ENCODE measurements at regions not wholly inside any gene's neighbourhood (a gene's known extent, or its start where the extent isn't known, plus 50 kb on each side); places are given as distances from the start of the nearest gene placed in this dataset.

DNA sequence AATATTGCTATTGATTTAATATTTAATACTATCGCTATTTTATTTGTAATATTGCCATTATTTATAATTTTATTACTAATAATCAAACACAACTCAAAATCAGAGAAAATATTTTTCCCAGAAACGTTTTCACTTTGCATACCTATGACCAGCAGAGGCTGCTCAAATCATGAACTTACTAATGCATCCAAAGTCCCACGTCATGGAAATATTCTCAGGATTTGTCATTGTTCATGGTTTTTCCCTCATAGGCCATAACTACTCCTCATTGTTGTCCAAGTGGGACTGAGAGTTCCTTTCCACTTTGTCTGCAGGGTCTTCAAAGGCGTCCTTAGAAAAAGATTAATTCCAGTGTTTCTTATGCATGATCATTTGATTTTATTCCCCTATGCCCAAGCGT is 344.8 kb downstream of the THBS2 start:
- no peak for DNase-seq (ENCODE audit: low spot score)

DNA sequence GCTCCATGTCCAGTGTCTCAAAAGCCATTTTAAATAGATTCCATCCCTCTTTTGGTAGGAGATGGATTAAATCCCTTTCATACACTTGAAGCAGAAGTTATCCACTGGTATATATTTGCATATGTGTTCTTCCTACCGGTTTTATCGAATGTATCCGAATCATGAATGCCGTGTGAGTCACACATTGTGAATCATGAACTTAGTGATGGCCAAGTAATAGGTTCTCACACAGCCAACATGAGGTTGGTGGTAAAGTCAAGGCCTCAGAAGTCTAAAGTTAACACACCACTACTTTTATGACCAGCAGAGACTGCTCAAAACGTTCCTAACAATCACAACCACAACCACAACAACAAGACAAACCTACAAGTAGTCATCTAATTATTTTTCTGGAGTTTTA is 345.5 kb downstream of the THBS2 start:
- no peak for DNase-seq (ENCODE audit: low spot score)

DNA sequence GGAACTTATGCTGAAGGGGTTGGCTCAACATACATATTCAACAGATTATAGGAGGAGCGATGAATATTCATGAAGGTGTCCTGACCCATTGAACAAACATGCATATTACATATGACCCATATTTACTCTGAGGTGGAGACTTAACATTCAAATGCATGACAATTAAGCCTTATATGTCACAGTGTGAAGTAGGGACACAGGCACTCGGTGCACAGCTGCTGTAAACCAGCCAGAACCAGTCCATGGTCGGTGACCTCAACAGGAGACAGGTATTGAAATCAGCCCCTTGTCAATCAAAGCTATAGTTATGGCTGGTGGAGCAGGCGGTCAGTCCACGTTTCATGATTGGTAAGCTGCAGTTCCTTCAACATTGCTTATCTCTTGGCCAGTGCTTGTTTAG is 347.3 kb downstream of the THBS2 start:
- DNase-seq (ENCODE audit: low spot score), result no peak

DNA sequence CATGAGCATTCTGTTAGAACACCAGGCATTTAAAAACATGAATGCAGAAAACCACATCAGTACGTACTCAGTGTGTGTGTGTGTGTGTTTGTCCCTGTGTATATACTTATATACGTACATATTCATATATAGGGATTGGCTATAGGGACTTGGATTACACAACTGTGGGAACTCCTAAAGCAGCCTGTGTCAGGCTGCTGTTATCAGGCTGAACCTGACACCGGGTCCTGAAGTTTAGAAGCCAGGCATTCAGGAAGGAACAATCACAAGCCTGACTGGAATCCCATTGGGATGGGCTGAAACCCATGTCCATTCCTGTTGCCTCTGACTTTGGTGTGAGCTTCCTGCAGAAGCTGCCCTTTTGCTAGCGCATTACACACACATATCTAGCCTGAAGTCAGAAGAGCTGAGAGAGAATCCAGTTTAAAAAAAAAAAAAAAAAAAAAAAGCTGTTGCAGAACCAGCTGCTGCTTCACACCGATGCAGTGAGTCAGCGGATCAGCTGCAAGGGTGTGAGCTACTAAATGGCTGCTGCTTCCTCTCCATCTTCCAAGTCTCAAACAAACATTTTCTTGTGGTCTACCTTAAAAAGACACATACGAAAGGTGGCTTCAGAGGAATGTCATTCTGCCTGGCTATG is 348.1 kb downstream of the THBS2 start:
- DNase-seq (ENCODE audit: low spot score), result no peak

DNA sequence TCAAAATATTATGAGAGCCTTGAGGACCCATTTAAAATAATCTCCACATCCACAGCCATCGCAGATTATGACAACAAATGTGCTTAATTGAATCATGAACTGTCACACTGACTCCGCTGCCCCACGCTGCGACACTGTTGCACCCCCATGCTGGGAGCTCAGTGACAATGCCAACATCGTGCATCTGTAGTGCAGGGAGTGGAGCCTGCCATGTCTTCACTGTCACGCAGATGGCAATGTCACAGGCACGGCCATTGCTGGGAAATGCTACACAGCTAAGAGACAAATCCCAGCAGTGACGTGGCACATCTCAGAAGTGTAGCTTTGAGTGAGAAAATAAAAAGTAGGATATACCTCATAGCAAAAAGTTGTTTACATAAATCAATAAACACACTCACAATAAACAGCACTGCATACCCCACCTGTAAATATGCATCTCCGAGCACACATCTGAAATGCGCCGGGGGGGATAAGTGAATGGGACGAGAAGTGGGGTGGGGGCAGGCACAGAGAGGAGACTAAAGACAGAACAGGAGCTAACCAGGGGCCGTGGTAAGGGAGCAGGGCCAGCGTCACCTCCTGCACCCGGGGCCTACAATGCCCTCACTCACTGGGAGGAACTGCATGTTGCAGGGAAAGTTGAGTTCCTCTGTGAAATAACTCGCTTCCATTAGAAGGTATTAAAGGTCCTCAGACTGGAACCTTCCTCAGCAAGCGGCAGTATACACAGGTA is 349.9 kb downstream of the THBS2 start:
- DNase-seq (ENCODE audit: low spot score), result no peak

DNA sequence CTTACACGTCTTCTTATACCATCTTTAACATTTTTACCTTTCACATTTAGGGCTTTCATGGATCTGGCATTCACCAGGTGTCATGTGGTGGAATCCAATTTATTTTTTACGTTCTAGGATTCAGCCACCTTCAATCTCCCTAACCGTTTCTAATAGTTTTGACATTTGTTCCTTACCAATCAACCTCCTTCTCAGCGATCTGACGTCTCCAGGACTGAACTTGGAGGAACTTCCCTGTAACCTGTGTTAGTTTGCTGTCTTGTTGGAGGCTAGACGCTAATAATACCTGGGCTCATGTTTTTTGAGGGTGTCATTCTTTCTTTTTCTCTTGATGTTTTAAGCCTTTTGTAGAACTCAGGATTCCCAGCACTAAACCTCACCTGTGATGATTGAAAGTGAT is 351.6 kb downstream of the THBS2 start:
- DNase-seq (ENCODE audit: low spot score), result no peak

DNA sequence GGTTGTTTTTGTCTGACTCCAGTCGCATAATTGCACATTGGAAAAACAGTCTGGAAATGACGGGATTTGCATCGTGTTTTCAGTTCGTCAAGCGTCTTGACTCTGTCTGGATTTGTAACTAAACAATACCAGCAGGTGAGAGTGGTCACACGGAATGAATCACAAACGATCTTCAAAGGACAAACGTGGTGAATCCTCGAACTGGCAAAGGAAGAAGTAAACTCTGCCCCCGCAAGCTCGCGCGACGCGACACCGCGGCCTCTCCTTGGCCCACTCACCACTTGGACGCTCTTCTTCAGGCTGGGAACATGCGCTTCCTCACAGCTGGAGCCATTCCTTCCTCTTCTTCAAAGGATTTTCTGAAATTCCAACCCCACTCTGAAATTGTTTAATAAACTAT is 352.6 kb downstream of the THBS2 start:
- no peak for DNase-seq (ENCODE audit: low spot score)

DNA sequence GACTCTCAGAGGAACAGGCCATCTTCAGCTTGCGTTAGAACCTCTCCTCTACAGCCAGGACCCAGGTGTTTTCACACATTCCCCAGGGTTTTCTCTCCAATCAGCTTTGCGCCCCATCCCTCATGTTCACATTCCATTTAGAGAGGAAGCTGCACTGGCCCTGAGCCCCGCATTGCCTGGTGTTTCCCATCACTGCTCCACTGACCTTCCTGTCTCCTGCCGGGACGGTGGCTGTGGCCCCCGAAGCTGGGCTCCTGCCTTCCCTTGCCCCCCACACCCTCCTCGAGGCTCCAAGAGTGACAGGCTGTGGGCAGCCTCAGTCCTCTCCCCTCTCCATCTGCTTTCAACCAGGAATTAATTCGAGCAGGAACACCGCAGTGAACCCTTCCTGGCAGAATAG is 357.3 kb downstream of the THBS2 start:
- no peak for DNase-seq (ENCODE audit: low spot score)

DNA sequence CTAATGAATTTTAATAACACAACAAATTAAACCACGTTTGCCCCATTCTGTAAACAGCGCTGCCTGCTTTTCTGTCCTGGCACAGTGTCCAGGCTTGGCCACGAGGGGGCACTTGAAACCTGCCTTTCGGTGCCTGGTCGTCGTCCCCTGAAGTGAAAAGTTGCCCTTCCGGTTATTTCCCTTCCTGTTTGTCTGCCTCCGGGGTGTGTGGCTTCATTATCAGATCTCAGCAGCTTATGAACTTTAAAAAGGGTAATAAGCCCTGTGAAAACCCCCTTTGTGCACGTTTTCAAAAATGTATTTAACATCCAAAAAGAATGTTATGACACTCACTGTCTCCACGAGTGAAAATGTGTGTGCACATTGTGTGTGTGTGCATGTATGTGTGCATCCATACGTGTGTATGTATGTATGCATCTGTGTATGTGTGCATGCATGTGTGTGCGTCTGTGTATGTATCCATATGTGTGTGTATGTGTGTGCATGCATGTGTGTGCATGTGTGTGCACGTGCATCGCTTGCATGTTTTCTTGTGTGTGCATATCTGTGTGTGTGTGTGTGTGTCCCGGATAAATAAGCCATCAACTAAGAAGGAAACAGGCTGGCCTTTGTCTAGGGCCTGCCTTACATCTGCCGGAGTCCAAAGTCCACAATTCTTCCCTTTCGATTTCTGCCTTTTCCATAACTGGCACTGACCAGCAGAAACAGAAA is 358.4 kb downstream of the THBS2 start:
- DNase-seq (ENCODE audit: low spot score), result peak; percentile 79

DNA sequence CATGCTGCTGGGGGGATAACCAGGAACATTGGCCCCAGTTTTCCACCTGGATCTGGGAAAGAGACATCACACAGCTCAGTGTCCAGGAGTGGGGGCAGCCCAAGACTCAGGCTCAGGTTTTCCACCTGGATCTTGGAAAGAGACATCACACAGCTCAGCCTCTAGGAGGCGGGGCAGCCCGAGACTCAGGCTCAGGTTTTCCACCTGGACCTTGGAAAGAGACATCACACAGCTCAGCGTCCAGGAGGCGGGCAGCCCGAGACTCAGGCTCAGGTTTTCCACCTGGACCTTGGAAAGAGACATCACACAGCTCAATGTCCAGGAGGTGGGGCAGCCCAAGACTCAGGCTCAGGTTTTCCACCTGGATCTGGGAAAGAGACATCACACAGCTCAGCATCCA is 361.6 kb downstream of the THBS2 start:
- no peak for DNase-seq (ENCODE audit: low spot score)

DNA sequence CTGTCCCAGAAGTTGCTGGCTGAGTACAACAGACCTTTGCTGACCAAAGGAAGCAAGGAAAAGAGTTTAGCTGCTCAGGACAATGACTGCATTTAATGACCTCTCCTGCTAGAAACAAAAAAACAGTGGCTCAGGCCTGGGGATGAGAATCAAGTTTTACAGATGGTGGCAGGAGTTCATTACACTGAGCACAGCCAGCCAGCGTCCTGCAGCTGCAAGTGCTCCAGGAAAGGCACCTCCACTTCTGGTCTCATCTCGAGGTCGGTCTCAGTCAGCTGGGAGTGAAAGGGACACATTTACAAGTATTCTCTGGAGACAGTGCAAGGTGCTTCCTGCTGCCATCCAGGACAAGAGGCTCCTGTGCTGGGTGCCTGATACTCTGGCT is 362.7 kb downstream of the THBS2 start:
- no peak for DNase-seq (ENCODE audit: low spot score)

DNA sequence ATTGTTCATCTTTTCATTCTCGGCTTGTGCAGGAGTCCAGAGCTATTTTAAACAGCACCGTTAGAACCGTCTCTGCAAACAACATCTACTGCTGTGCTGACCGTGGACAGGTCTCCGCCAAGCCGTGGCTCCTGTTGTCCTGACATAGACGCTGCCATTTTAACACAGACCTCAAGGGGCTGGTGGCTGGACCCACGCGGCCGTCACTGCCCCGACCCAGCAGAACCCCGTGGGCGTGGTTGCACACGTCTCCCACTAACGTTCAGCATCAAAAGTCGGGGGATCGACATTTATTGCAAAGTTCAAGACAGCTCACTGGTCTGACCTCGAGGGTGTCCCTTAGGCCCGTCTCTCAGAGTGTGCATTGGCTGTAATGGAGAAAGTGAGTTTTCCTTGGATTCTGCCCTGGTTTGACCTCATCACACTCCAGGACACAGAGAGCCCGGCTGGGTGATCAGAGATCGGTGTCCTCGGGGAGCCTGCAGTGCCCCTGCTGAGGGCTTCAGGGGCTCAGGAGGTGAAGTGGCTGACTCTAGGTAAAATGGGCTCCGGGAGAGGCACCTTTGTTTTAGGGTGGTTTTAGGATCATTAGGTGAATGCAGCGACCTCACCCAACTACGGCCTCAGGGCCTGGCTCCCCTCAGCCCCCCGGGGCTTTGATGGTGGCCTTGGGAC is 363.2 kb downstream of the THBS2 start:
- DNase-seq (ENCODE audit: low spot score), result no peak

DNA sequence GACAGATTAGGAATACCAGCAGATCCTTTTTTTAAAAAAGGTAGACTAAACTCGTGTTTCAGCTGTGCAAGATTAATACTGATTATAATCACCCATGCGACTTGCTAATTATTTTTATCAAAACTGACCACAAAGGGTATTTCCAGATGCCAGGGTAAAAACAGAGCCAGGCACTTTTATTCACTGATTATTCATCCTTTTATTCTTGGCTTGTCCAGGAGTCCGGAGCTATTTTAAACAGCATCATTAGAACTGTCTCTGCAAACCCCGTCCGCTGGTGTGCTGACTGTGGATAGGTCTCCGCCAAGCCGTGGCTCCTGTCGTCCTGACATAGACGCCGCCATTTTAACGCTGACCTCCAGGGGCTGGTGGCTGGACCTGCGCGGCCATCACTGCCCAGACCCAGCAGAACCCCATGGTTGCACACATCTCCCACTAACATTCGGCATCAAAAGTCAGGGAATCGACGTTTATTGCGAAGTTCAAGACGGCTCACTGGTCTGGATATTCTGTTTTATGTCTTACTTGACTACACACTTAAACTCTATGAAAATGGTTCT is 364.8 kb downstream of the THBS2 start:
- no peak for DNase-seq (ENCODE audit: low spot score)

DNA sequence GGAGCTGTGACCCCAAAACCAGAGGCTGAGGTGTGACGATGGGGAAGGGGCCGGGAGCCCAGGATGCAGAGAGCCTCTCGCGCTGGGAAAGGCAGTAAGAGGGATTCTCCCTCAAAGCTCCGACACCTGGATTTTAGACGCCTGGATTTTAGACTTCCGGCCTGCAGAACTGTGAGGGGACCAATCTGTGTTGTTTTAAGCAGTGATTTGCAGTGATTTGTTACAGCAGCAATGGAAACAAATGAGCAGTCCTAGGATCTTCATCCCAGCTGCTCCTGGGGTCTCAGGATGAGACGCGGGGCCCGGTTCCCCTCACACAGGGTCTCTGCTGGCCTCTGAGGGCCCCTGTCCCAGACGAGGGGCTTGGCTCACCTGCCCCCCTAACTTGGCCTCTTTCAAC is 365.5 kb downstream of the THBS2 start:
- DNase-seq (ENCODE audit: low spot score), result no peak

DNA sequence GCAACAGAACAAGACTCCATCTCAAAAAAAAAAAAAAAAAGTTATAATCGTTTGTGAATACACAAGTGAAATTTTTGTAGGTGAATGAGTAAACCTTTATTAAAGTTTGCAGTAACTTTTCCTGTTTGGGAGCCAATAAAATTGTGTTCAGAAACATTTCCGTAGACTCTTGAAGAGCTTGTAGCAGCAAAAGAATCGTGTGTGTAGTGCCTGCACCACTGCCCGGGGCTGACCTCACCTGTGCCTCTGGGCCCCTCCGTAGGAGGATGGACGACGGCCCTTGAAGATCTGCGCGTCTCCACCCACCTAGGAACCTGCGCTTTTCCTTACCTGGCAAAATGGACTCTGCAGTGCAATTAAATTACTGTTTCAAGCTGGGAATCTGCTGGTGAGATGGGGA is 366.0 kb downstream of the THBS2 start:
- DNase-seq (ENCODE audit: low spot score), result no peak

DNA sequence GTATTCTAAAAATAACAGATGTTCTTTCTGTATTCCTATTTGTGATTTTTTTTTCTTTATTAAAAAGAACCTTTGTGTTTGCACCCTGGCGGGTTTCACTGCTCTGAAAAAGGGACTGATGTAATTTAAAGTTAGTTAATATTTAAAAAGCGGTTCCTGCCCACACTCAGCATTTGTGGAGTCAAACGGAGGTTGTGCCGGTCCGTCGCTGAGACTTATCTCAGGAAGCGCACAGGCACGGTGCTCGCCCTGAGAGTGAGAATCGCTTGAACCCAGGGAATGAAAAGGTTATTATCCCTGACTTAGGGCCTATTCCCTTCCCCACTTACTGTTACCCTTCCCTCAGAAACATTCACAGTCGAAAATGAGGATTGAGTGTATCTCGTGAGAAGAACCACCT is 366.7 kb downstream of the THBS2 start:
- no peak for DNase-seq (ENCODE audit: low spot score)

DNA sequence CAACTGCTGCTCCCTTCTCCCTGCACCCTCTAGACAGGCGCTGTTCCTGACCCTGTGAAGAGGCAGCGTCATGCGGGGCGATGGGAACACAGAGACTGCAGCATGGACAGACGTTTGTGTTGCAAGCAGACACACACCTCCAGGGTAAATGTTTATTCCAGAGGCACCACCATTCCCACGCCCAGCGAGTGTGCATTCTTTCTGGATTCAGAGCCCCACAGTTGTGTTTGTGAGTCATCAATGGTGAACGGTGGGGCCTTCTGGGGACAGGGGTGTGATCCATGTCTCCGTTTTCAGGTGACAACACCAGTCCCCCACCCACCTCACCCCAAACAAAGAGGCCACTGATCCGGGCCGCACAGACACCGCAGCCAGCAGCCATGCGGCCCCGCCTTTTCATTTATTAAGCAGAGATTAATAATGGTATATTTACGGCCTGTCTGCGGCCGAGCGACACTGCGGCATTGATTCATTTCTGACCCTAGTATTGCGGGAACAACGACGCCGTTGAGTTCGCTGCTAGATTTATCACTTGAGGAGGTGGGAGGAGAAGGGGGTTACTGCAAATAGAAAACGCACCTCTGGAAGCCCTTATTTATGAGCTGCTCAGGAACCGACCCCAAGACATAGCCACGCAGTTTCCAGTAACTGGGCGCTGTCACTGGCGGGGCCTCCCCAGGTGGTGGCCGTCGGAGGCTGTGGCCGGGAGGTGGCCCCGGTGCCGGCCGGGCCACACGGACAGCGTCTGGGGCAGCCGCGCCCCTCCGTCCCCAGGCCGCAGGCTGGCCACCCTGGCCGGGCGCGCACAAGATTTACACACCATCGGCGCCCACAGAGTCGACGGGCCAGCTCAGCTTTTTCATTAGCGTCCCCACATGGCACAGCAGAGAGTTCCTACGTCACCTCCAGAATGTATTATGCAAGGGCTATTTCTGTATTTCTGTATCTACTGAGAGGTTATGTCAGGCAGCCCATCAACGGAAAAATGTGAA is 367.6 kb downstream of the THBS2 start:
- no peak for DNase-seq (ENCODE audit: low spot score)

DNA sequence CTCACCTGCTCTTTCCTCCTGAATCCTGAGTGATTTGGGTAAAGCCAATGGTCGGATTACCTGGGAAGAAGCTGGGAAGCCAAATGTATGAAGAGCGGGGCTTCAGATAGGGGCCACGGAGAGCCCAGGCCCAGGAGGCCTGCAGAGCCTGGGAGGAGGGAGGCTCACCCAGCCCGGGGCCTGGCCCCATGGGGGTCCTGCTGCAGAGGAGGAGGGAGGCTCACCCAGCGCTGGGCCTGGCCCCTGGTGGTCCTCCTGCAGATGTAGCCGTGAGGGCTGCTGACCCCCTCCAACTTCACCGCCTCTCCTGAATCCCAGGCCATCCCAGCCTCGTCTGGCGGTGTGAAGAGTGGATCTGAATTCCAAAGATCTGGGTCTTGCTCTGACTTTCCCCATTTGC is 368.4 kb downstream of the THBS2 start:
- DNase-seq (ENCODE audit: low spot score), result no peak

DNA sequence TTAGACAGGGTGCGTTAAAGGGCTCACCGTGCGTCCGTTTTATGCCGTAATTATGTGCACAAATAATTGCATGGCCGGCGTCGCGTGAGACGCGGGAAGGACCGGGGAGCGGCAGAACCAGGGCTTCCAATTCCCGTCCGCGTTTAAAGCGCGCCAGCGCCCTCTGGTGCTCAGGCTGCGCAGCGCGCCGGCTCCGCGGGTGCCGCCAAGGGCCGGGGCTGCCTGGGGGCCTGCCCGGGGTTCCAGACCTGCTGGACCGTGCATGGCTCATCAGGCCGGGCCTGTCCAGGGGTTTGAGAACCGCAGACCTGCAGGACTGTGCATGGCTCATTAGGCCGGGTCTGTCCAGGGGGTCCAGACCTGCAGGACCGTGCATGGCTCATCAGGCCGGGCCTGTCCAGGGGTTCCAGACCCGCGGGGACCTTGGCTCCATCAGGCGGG is 369.0 kb downstream of the THBS2 start:
- peak; percentile 84 for DNase-seq (ENCODE audit: low spot score)

DNA sequence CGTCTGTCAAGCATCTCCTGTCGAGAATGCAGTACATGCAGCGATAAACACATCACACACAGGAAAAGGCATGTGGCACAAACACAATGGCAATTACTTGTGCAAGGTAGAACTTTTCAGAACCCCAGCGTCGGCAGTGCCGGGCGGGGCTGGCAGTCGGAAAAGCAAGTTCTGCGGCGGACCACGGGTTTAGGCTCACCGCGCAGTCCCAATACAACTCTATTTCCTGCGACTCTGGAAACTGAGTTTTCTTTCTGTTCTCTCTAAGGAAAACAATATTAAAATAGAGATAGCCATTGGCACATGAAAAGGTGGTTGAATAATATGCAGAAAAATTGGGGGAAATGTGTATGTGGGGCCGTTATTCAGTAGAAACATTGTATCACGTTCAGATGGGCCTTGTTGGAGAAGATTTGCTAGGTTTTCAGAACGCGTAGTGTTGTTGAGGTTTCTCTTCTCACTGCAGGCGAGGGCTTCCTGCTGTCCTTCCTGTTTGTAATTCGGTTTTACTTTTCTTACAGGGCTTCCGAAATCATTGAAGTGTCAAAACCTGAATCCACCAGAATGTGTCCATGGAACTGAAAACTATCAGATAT is 369.5 kb downstream of the THBS2 start:
- DNase-seq (ENCODE audit: low spot score), result no peak
